Neuronal stem cell (in vitro differentiated cells): ENCODE measurements at regions not wholly inside any gene's neighbourhood (a gene's known extent, or its start where the extent isn't known, plus 50 kb on each side); places are given as distances from the start of the nearest gene placed in this dataset.

Experiments
- DNase-seq: peaks from one replicate; pipeline ENCODE4 v3.0.0-alpha.2; 2013; ENCODE audit warnings: low spot score
- H2AFZ ChIP-seq: one replicate; pipeline ENCODE4 v1.6.1; 2013; ENCODE audit warnings: mild to moderate bottlenecking, low read length, inconsistent platforms
- H2AK5ac ChIP-seq: 2 replicates; pipeline ENCODE4 v1.6.1; 2013; ENCODE audit warnings: low read depth, mild to moderate bottlenecking, inconsistent platforms, low read length, moderate library complexity, mixed read lengths
- H2BK120ac ChIP-seq: 2 replicates; pipeline ENCODE4 v1.6.1; 2013; ENCODE audit warnings: low read depth, mild to moderate bottlenecking, inconsistent platforms, low read length, moderate library complexity, mixed read lengths
- H2BK12ac ChIP-seq: one replicate; pipeline ENCODE4 v1.6.1; 2013; ENCODE audit warnings: low read length, inconsistent platforms
- H2BK15ac ChIP-seq: 2 replicates; pipeline ENCODE4 v1.6.1; 2013; ENCODE audit warnings: mild to moderate bottlenecking, low read length, inconsistent platforms, mixed read lengths
- H2BK5ac ChIP-seq: one replicate; pipeline ENCODE4 v1.6.1; 2013; ENCODE audit warnings: inconsistent platforms, mild to moderate bottlenecking, low read length, moderate library complexity
- H3K14ac ChIP-seq: one replicate; pipeline ENCODE4 v1.6.1; 2013; ENCODE audit warnings: low read length, inconsistent platforms
- H3K18ac ChIP-seq: 2 replicates; pipeline ENCODE4 v1.6.1; 2013; ENCODE audit warnings: low read length, inconsistent platforms
- H3K23ac ChIP-seq: 2 replicates; pipeline ENCODE4 v1.6.1; 2013; ENCODE audit warnings: low read depth, mild to moderate bottlenecking, mixed read lengths, low read length, inconsistent platforms; ENCODE audit not compliant: poor library complexity
- H3K27ac ChIP-seq: replicated peaks from 3 replicates; pipeline ENCODE4 v1.5.1; 2013; ENCODE audit warnings: low read length, inconsistent platforms
- H3K27me3 ChIP-seq, 3 experiments: 2 replicates each; pipeline ENCODE4 v1.6.1; 2013; ENCODE audit warnings: low read length in 3 of 3, mild to moderate bottlenecking in 2 of 3, inconsistent platforms in 1 of 3, low read depth in 1 of 3, mixed read lengths in 1 of 3, moderate library complexity in 1 of 3; ENCODE audit not compliant: control insufficient read depth in 3 of 3, insufficient read depth in 3 of 3
- H3K36me3 ChIP-seq, 2 donors: replicated peaks in 1 of 2; 2 replicates each; pipeline ENCODE4 v1.6.1; 2013; ENCODE audit warnings: low read length in 2 of 2; ENCODE audit not compliant: control insufficient read depth in 2 of 2, insufficient read depth in 2 of 2
- H3K4ac ChIP-seq: 2 replicates; pipeline ENCODE4 v1.6.1; 2013; ENCODE audit warnings: inconsistent platforms, mild to moderate bottlenecking, low read length, moderate library complexity
- H3K4me1 ChIP-seq, 2 donors: 1 replicate in 1 of 2; 2 replicates in 1 of 2; pipeline ENCODE4 v1.6.1; 2013; ENCODE audit warnings: low read length in 2 of 2, low read depth in 1 of 2; ENCODE audit not compliant: control insufficient read depth in 2 of 2, insufficient read depth in 1 of 2
- H3K4me2 ChIP-seq: one replicate; pipeline ENCODE4 v1.6.1; 2013; ENCODE audit warnings: mild to moderate bottlenecking, low read length, inconsistent platforms; ENCODE audit not compliant: insufficient read depth, poor library complexity, severe bottlenecking
- H3K4me3 ChIP-seq, 2 donors: 2 replicates each; pipeline ENCODE4 v1.5.1; 2013; ENCODE audit warnings: low read length in 2 of 2, mild to moderate bottlenecking in 2 of 2, inconsistent platforms in 1 of 2, moderate library complexity in 1 of 2
- H3K79me1 ChIP-seq: one replicate; pipeline ENCODE4 v1.6.1; 2013; ENCODE audit warnings: low read depth, mild to moderate bottlenecking, inconsistent platforms, low read length, moderate library complexity
- H3K9ac ChIP-seq: one replicate; pipeline ENCODE4 v1.6.1; 2013; ENCODE audit warnings: mild to moderate bottlenecking, low read depth, low read length, inconsistent platforms; ENCODE audit not compliant: poor library complexity
- H3K9me3 ChIP-seq, 2 donors: replicated peaks in 1 of 2; 2 replicates each; pipeline versions ENCODE3 to v1.6.1; 2013; ENCODE audit warnings: low read length in 2 of 2, mild to moderate bottlenecking in 2 of 2, inconsistent platforms in 1 of 2, low read depth in 1 of 2, mixed read lengths in 1 of 2, moderate library complexity in 1 of 2; ENCODE audit not compliant: control insufficient read depth in 2 of 2, insufficient read depth in 1 of 2
- H4K8ac ChIP-seq: one replicate; pipeline ENCODE4 v1.6.1; 2013; ENCODE audit warnings: low read depth, mild to moderate bottlenecking, inconsistent platforms, low read length, moderate library complexity
- H4K91ac ChIP-seq: one replicate; pipeline ENCODE4 v1.6.1; 2013; ENCODE audit warnings: low read length, low read depth, mild to moderate bottlenecking, inconsistent platforms; ENCODE audit not compliant: poor library complexity
- WGBS, 2 donors: extraction: QIAGEN DNeasy Blood & Tissue Kit; methylation state at CpG; one replicate each; pipeline ENCODE4 v1.1.7; 2013; ENCODE audit warnings: missing lambda C conversion rate in 2 of 2, mixed read lengths in 1 of 2; ENCODE audit not compliant: insufficient read length in 2 of 2, insufficient replicate concordance in 1 of 2; ENCODE audit errors: extremely low coverage in 2 of 2; 5-methylcytosine and 5-hydroxymethylcytosine counted together

- H2AFZ ChIP-seq = no peak overlapping the region
- no peak overlapping the region for H2AK5ac ChIP-seq
- H3K79me1 ChIP-seq = no peaks in the 10 kb centered on the region
- no peak overlapping the region for H4K91ac ChIP-seq
- peaks cover 0 to 1% of the 10 kb centered on the region in 2 donors for H3K4me1 ChIP-seq
- WGBS, 2 donors = no CpG with 5 or more reads among the region's 4 CpGs
- H2BK12ac ChIP-seq = no peak overlapping the region
- no peak overlapping the region for H3K18ac ChIP-seq
- no peak overlapping the region for H3K27ac ChIP-seq
- no peak overlapping the region for H2BK5ac ChIP-seq
- no peaks in the 10 kb centered on the region for H3K36me3 ChIP-seq
- no peak overlapping the region for H2BK120ac ChIP-seq
- no peak overlapping the region for H4K8ac ChIP-seq
- H3K4me3 ChIP-seq = no peak overlapping the region
- no peak for DNase-seq
- no peak overlapping the region for H3K4me2 ChIP-seq
- no peak overlapping the region for H3K23ac ChIP-seq
- H3K14ac ChIP-seq = no peak overlapping the region
- no peak overlapping the region for H3K4ac ChIP-seq
- H3K9me3 ChIP-seq = peaks cover 0 to 2% of the 10 kb centered on the region in 2 donors
- no peak overlapping the region for H2BK15ac ChIP-seq
- H3K27me3 ChIP-seq = no peaks in the 10 kb centered on the region
- no peak overlapping the region for H3K9ac ChIP-seq
Observed at GRCh38 chr5:42876375-42876844, 64.7 kb upstream of the SELENOP start.

DNA sequence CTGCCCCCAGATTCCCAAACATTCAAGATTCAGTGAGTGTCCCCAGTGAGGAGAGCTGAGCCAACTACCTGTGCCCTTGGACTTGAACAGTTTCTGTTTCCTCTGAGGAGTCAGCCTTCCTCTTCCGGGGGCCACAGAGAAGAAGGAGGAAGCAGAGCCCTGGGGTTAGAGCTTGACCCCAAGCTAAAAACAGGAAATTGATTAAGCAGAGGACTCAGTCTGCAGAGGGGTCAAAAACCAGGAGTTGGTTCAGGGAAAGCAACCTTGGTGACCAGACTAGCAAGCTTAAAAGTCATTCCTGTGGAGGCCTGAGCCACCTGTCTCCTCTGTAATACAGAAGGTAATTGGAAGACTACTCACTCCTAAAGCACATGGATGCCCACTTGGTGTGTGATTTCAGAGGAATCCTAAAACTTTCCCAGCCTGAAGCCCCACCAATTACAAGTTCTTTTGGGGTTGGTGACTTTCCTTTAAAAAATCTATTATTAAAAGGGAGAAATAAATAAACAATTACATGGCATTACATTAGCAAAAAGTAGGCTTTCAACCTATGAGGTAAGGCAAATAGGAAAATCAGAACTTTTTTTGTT is 64.2 kb upstream of the SELENOP start:
- Histone ChIP-seq H4K8ac (no peak overlapping the region), H3K4me2 (no peak overlapping the region), H3K18ac (no peak overlapping the region), H2BK5ac (no peak overlapping the region), H2AFZ (no peak overlapping the region), H3K4me1 (peaks cover 0 to 1% of the 10 kb centered on the region in 2 donors), H3K14ac (no peak overlapping the region), H3K9me3 (peaks cover 0 to 2% of the 10 kb centered on the region in 2 donors), H2AK5ac (no peak overlapping the region), H3K79me1 (no peaks in the 10 kb centered on the region), H3K4me3 (no peak overlapping the region), H3K27ac (no peak overlapping the region), H3K36me3 (no peaks in the 10 kb centered on the region), H3K4ac (no peak overlapping the region), H2BK12ac (no peak overlapping the region), H4K91ac (no peak overlapping the region), H3K27me3 (no peaks in the 10 kb centered on the region), H2BK120ac (no peak overlapping the region), H3K9ac (no peak overlapping the region), H3K23ac (no peak overlapping the region), H2BK15ac (no peak overlapping the region)
- no CpG with 5 or more reads among the region's 1 CpG for WGBS, 2 donors
- no peak for DNase-seq

DNA sequence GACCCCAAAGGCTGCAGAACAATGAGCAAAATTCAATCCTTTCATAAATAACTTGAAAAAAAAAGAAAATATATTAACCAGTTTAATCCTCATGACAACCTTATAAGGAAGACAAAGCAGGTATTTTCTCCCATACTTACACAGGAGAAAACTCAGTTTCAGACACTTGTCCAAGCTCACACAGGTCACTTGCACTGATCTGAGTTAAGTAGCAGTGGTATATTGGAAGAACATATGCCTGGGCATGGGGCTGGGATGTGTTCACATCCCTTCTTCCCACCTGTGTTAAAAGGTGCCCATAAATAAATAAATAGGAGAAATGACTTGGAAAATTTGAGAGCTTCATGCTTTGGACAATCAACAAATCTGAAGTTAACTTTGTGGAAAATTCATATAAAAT is 63.5 kb upstream of the SELENOP start:
- DNase-seq = no peak
- H3K4me1 ChIP-seq = peaks cover 0 to 1% of the 10 kb centered on the region in 2 donors

DNA sequence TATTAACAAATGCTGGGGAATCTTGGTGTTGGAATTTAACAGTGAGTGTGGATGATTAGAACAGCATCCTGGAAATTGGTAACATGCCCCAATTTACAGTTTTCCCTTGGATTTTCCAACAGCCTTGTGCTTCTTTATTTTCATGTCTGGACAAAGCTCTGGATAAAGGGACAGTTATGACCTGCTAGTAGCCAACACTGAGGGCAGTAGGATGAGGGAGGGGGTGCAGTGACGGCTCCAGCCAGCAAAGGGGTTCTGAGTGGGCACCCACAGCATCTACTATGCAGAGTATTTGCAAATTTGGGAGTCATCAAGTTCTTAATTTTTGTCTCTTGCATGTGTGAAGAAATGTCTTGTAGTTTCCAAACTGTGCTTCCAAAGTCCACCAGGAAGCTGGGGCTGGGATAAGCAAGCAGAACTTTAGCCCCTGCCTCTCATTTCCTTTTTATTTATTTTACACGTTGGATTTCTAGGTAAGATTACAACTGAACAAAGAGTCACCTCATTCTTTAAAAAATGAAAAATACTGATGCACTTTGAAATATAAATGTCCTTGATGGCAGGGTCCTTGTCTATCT is 63.0 kb upstream of the SELENOP start:
- Histone ChIP-seq H3K4ac (no peak overlapping the region), H3K14ac (no peak overlapping the region), H3K36me3 (no peaks in the 10 kb centered on the region), H3K27ac (no peak overlapping the region), H2BK15ac (no peak overlapping the region), H3K4me3 (no peak overlapping the region), H4K8ac (no peak overlapping the region), H2AK5ac (no peak overlapping the region), H3K4me2 (no peak overlapping the region), H3K9me3 (peaks cover 0 to 2% of the 10 kb centered on the region in 2 donors), H3K27me3 (no peaks in the 10 kb centered on the region), H2AFZ (no peak overlapping the region), H2BK5ac (no peak overlapping the region), H3K23ac (no peak overlapping the region), H3K4me1 (peaks cover 0 to 1% of the 10 kb centered on the region in 2 donors), H4K91ac (no peak overlapping the region), H3K9ac (no peak overlapping the region), H2BK120ac (no peak overlapping the region), H3K79me1 (no peaks in the 10 kb centered on the region), H3K18ac (no peak overlapping the region), H2BK12ac (no peak overlapping the region)
- no peak for DNase-seq
- WGBS, 2 donors = no CpG with 5 or more reads among the region's 2 CpGs

More for the DNA sequence above, 63.5 kb upstream of the SELENOP start:
- H3K14ac ChIP-seq = no peak overlapping the region
- H3K4me2 ChIP-seq = no peak overlapping the region
- H3K9me3 ChIP-seq = peaks cover 0 to 2% of the 10 kb centered on the region in 2 donors
- no peak overlapping the region for H2BK120ac ChIP-seq
- no peak overlapping the region for H2BK15ac ChIP-seq
- no peaks in the 10 kb centered on the region for H3K79me1 ChIP-seq
- H4K91ac ChIP-seq = no peak overlapping the region
- no peak overlapping the region for H2BK5ac ChIP-seq
- H2AFZ ChIP-seq = no peak overlapping the region
- H3K9ac ChIP-seq = no peak overlapping the region
- no peak overlapping the region for H2AK5ac ChIP-seq
- no peaks in the 10 kb centered on the region for H3K27me3 ChIP-seq
- H3K27ac ChIP-seq = no peak overlapping the region
- no peak overlapping the region for H3K4ac ChIP-seq
- H3K36me3 ChIP-seq = no peaks in the 10 kb centered on the region
- H4K8ac ChIP-seq = no peak overlapping the region
- H3K18ac ChIP-seq = no peak overlapping the region
- no peak overlapping the region for H3K4me3 ChIP-seq
- no peak overlapping the region for H2BK12ac ChIP-seq
- no peak overlapping the region for H3K23ac ChIP-seq
